ENCODE measurements at regions not wholly inside any gene's neighbourhood (a gene's known extent, or its start where the extent isn't known, plus 50 kb on each side); places are given as distances from the start of the nearest gene placed in this dataset.

GRCh38 chr13:80033286-80033685, 307.6 kb downstream of the SPRY2 start:
- Histone ChIP-seq H3K27ac (ENCODE audit: low read depth in 1 of 2, low read length in 2 of 2) (no peak overlapping the region), H3K36me3 (ENCODE audit: control insufficient read depth in 4 of 4, insufficient read depth in 3 of 4, low read depth in 1 of 4, low read length in 3 of 4) (no peaks in the 10 kb centered on the region), H3K9me3 (ENCODE audit: control insufficient read depth in 4 of 4, low read length in 3 of 4) (no peaks in the 10 kb centered on the region), H3K27me3 (ENCODE audit: control insufficient read depth in 4 of 4, insufficient read depth in 4 of 4, low read length in 3 of 4) (no peaks in the 10 kb centered on the region), H3K9ac (ENCODE audit: low read depth in 1 of 2, low read length in 2 of 2) (no peak overlapping the region), H3K4me3 (ENCODE audit: low read depth in 1 of 3, low read length in 3 of 3) (no peak overlapping the region), H3K4me1 (ENCODE audit: control insufficient read depth in 4 of 4, insufficient read depth in 4 of 4, low read length in 3 of 4) (peaks cover 0 to 5% (median 4%) of the 10 kb centered on the region in 4 donors)
- no peak for DNase-seq (ENCODE audit: low spot score)
- WGBS = 74% methylated on average over 1 of the region's 1 CpG
- TF ChIP-seq SP1 (IDR thresholded peaks at IDR 0.05) (no peak), FOXA2 (IDR thresholded peaks at IDR 0.05) (no peak), HNF4G (IDR thresholded peaks at IDR 0.05) (no peak), MAX (IDR thresholded peaks at IDR 0.05) (no peak), CTCF (IDR thresholded peaks at IDR 0.05; ENCODE audit: low read depth, low read length, missing input control) (no peak), YY1 (IDR thresholded peaks at IDR 0.05) (no peak), RAD21 (IDR thresholded peaks at IDR 0.05) (no peak), REST (IDR thresholded peaks at IDR 0.05) (no peak), GABPA (IDR thresholded peaks at IDR 0.05 in 1 of 2, conservative IDR thresholded peaks at IDR 0.05 in 1 of 2) (no peak), FOXA1 (IDR thresholded peaks at IDR 0.05) (no peak), NR2F2 (IDR thresholded peaks at IDR 0.05) (no peak), TAF1 (conservative IDR thresholded peaks at IDR 0.05) (no peak), JUND (IDR thresholded peaks at IDR 0.05) (no peak), RXRA (IDR thresholded peaks at IDR 0.05) (no peak), EGR1 (IDR thresholded peaks at IDR 0.05; ENCODE audit: low read depth in 2 of 2) (no peak), ATF3 (IDR thresholded peaks at IDR 0.05) (no peak), HNF4A (conservative IDR thresholded peaks at IDR 0.05) (no peak)

- no peaks in the 10 kb centered on the region for H3K36me3 ChIP-seq (ENCODE audit: control insufficient read depth in 4 of 4, insufficient read depth in 3 of 4, low read depth in 1 of 4, low read length in 3 of 4)
- no peak for DNase-seq (ENCODE audit: low spot score)
- TF ChIP-seq TAF1 (conservative IDR thresholded peaks at IDR 0.05) (no peak), JUND (IDR thresholded peaks at IDR 0.05) (peak; percentile 50 to 54), ZBTB33 (IDR thresholded peaks at IDR 0.05) (peak; percentile 71), REST (IDR thresholded peaks at IDR 0.05) (peak; percentile 44), HNF4G (IDR thresholded peaks at IDR 0.05) (peak; percentile 97), RXRA (IDR thresholded peaks at IDR 0.05) (peak; percentile 79 to 86), CTCF (IDR thresholded peaks at IDR 0.05; ENCODE audit: low read depth, low read length, missing input control) (peak; percentile 80), RAD21 (IDR thresholded peaks at IDR 0.05) (peak; percentile 97 to 99), ATF3 (IDR thresholded peaks at IDR 0.05) (no peak), GABPA (IDR thresholded peaks at IDR 0.05 in 1 of 2, conservative IDR thresholded peaks at IDR 0.05 in 1 of 2) (peak in 1 of 2 donors; percentile 53)
These were observed 310.4 kb downstream of the SPRY2 start for GRCh38 chr13:80030491-80030890.

More at GRCh38 chr13:80030491-80030890, 310.4 kb downstream of the SPRY2 start:
- Histone ChIP-seq H3K4me3 (ENCODE audit: low read depth in 1 of 3, low read length in 3 of 3) (no peak overlapping the region), H3K9ac (ENCODE audit: low read depth in 1 of 2, low read length in 2 of 2) (no peak overlapping the region), H3K9me3 (ENCODE audit: control insufficient read depth in 4 of 4, low read length in 3 of 4) (no peaks in the 10 kb centered on the region), H3K27me3 (ENCODE audit: control insufficient read depth in 4 of 4, insufficient read depth in 4 of 4, low read length in 3 of 4) (no peaks in the 10 kb centered on the region), H3K27ac (ENCODE audit: low read depth in 1 of 2, low read length in 2 of 2) (no peak overlapping the region), H3K4me1 (ENCODE audit: control insufficient read depth in 4 of 4, insufficient read depth in 4 of 4, low read length in 3 of 4) (peaks cover 0 to 5% (median 4%) of the 10 kb centered on the region in 4 donors)
- 17% methylated on average over 3 of the region's 3 CpGs for WGBS

Measured in liver (tissue), 8 donors.